ENCODE measurements at regions not wholly inside any gene's neighbourhood (a gene's known extent, or its start where the extent isn't known, plus 50 kb on each side); places are given as distances from the start of the nearest gene placed in this dataset.

DNA sequence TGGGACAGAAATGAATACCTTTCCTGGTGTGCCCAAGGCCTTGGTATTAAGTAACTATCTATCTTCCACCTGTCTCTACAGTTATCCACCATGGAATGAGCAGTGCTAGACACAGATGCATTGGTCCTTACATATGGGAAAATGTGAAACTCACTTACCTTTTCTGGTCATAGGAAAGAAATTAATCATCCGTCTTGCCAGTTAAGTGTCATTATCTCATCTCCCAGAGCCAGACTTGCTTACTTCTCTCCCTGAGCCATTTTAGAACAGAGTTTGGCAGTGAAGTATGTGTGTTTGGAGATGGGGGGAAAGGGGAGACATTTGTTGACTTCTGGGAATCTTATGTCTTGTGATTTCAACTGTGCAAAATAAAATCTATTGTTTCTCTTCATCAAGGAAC lies 1211.0 kb upstream of the CDH6 start:
- TF ChIP-seq, protein P1, sequence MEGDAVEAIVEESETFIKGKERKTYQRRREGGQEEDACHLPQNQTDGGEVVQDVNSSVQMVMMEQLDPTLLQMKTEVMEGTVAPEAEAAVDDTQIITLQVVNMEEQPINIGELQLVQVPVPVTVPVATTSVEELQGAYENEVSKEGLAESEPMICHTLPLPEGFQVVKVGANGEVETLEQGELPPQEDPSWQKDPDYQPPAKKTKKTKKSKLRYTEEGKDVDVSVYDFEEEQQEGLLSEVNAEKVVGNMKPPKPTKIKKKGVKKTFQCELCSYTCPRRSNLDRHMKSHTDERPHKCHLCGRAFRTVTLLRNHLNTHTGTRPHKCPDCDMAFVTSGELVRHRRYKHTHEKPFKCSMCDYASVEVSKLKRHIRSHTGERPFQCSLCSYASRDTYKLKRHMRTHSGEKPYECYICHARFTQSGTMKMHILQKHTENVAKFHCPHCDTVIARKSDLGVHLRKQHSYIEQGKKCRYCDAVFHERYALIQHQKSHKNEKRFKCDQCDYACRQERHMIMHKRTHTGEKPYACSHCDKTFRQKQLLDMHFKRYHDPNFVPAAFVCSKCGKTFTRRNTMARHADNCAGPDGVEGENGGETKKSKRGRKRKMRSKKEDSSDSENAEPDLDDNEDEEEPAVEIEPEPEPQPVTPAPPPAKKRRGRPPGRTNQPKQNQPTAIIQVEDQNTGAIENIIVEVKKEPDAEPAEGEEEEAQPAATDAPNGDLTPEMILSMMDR (IDR thresholded peaks at IDR 0.05; ENCODE audit: low read depth, low read length) = no peak
- TF ChIP-seq POLR2A (IDR thresholded peaks at IDR 0.05; ENCODE audit: extremely low read depth, insufficient read length) (no peak), MYC (IDR thresholded peaks at IDR 0.05; ENCODE audit: low read depth, low read length) (no peak)
- TF ChIP-seq, protein P2, sequence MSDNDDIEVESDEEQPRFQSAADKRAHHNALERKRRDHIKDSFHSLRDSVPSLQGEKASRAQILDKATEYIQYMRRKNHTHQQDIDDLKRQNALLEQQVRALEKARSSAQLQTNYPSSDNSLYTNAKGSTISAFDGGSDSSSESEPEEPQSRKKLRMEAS (IDR thresholded peaks at IDR 0.05; ENCODE audit: low read depth, low read length) = no peak
